ENCODE measurements at regions not wholly inside any gene's neighbourhood (a gene's known extent, or its start where the extent isn't known, plus 50 kb on each side); places are given as distances from the start of the nearest gene placed in this dataset.

GRCh38 chr1:118744420-118744819 is 243.7 kb downstream of the TBX15 start:
- Histone ChIP-seq H3K27me3 (ENCODE audit: control insufficient read depth in 5 of 5, insufficient read depth in 4 of 5, low read length in 5 of 5) (no peaks in the 10 kb centered on the region), H3K9ac (ENCODE audit: low read length in 5 of 5) (no peak overlapping the region), H3K36me3 (ENCODE audit: control insufficient read depth in 5 of 5, insufficient read depth in 5 of 5, low read length in 5 of 5) (no peaks in the 10 kb centered on the region), H3K4me3 (ENCODE audit: low read depth in 1 of 5, low read length in 5 of 5) (no peak overlapping the region), H3K9me3 (ENCODE audit: control insufficient read depth in 5 of 5, low read length in 5 of 5) (no peaks in the 10 kb centered on the region), H3K27ac (ENCODE audit: low read depth, low read length) (no peak overlapping the region), H3K4me1 (ENCODE audit: control insufficient read depth in 5 of 5, insufficient read depth in 5 of 5, low read length in 5 of 5) (peaks cover 0 to 7% (median 4%) of the 10 kb centered on the region in 5 donors)

- Histone ChIP-seq H3K9ac (ENCODE audit: low read length in 5 of 5) (no peak overlapping the region), H3K4me3 (ENCODE audit: low read depth in 1 of 5, low read length in 5 of 5) (no peak overlapping the region), H3K27ac (ENCODE audit: low read depth, low read length) (no peak overlapping the region), H3K36me3 (ENCODE audit: control insufficient read depth in 5 of 5, insufficient read depth in 5 of 5, low read length in 5 of 5) (no peaks in the 10 kb centered on the region), H3K9me3 (ENCODE audit: control insufficient read depth in 5 of 5, low read length in 5 of 5) (no peaks in the 10 kb centered on the region), H3K4me1 (ENCODE audit: control insufficient read depth in 5 of 5, insufficient read depth in 5 of 5, low read length in 5 of 5) (peaks cover 0 to 10% (median 4%) of the 10 kb centered on the region in 5 donors), H3K27me3 (ENCODE audit: control insufficient read depth in 5 of 5, insufficient read depth in 4 of 5, low read length in 5 of 5) (no peaks in the 10 kb centered on the region)
Measured at GRCh38 chr1:118739501-118739900, 248.6 kb downstream of the TBX15 start.

GRCh38 chr1:118736322-118736721 is 251.8 kb downstream of the TBX15 start:
- no peaks in the 10 kb centered on the region for H3K9me3 ChIP-seq (ENCODE audit: control insufficient read depth in 5 of 5, low read length in 5 of 5)
- H3K9ac ChIP-seq (ENCODE audit: low read length in 5 of 5), result no peak overlapping the region
- no peak overlapping the region for H3K4me3 ChIP-seq (ENCODE audit: low read depth in 1 of 5, low read length in 5 of 5)
- H3K36me3 ChIP-seq (ENCODE audit: control insufficient read depth in 5 of 5, insufficient read depth in 5 of 5, low read length in 5 of 5), result no peaks in the 10 kb centered on the region
- no peak overlapping the region for H3K27ac ChIP-seq (ENCODE audit: low read depth, low read length)
- peaks cover 0 to 10% (median 4%) of the 10 kb centered on the region in 5 donors for H3K4me1 ChIP-seq (ENCODE audit: control insufficient read depth in 5 of 5, insufficient read depth in 5 of 5, low read length in 5 of 5)
- H3K27me3 ChIP-seq (ENCODE audit: control insufficient read depth in 5 of 5, insufficient read depth in 4 of 5, low read length in 5 of 5), result no peaks in the 10 kb centered on the region

DNA sequence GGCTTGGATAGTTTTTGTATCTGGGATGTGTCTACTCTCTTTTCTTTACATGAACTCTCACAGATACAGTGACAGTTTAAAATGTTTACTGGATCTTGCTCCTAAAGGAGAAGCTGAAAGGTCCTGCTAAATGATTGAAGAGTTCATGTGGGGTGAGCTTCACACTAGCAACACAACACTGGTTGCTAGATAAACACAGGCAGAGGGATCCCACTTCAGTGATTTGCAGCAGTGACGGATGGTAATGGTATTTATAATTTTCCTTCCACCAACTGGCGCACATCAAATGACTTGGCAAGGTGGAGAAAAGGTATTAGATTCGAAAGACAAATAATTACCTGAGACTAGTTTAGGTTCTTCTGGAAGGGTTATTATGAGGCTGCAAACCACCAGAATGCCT is 270.2 kb downstream of the TBX15 start:
- H3K4me3 ChIP-seq (ENCODE audit: low read depth in 1 of 5, low read length in 5 of 5), result no peak overlapping the region
- no peak overlapping the region for H3K27ac ChIP-seq (ENCODE audit: low read depth, low read length)
- H3K27me3 ChIP-seq (ENCODE audit: control insufficient read depth in 5 of 5, insufficient read depth in 4 of 5, low read length in 5 of 5), result no peaks in the 10 kb centered on the region
- no peaks in the 10 kb centered on the region for H3K36me3 ChIP-seq (ENCODE audit: control insufficient read depth in 5 of 5, insufficient read depth in 5 of 5, low read length in 5 of 5)
- no peaks in the 10 kb centered on the region for H3K9me3 ChIP-seq (ENCODE audit: control insufficient read depth in 5 of 5, low read length in 5 of 5)
- H3K4me1 ChIP-seq (ENCODE audit: control insufficient read depth in 5 of 5, insufficient read depth in 5 of 5, low read length in 5 of 5), result no peaks in the 10 kb centered on the region
- H3K9ac ChIP-seq (ENCODE audit: low read length in 5 of 5), result no peak overlapping the region

DNA sequence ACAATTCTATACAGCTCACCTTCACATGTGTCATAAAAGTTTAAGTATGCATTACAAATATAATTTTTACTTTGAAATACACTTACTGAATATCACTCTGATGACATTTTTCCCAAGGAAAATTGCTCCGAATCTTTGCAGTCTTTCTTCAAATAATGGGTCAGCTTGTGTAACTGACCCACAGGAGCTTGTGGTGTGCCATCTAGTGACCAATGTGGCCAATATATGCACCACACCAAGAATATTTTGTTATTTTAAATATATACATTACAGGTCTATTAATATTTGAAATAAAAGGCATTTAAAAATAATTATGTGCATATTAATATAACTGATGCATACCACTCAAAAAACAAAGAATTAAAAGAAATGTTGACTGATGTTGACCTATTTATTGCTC is 271.4 kb downstream of the TBX15 start:
- Histone ChIP-seq H3K9me3 (ENCODE audit: control insufficient read depth in 5 of 5, low read length in 5 of 5) (no peaks in the 10 kb centered on the region), H3K27me3 (ENCODE audit: control insufficient read depth in 5 of 5, insufficient read depth in 4 of 5, low read length in 5 of 5) (no peaks in the 10 kb centered on the region), H3K4me3 (ENCODE audit: low read depth in 1 of 5, low read length in 5 of 5) (no peak overlapping the region), H3K4me1 (ENCODE audit: control insufficient read depth in 5 of 5, insufficient read depth in 5 of 5, low read length in 5 of 5) (no peaks in the 10 kb centered on the region), H3K27ac (ENCODE audit: low read depth, low read length) (no peak overlapping the region), H3K9ac (ENCODE audit: low read length in 5 of 5) (no peak overlapping the region), H3K36me3 (ENCODE audit: control insufficient read depth in 5 of 5, insufficient read depth in 5 of 5, low read length in 5 of 5) (no peaks in the 10 kb centered on the region)

DNA sequence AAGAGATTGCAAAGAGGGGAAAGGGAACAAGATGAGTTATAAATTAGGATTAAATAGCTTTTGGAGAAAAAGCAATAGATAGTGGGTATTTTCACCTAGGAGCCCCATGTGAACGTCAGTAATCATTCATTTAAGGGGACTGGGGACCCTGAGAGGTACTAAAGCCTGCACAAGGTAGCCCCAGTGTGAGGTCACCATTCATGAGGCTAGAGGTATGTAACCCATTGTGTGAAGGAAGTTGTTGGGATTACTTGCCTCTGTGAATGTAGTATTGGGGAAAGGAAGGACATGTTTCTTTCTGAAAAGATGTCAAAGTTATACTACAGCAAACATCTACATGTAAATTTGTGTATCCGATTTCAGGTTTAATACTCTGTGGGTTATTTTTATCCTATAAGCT is 276.8 kb downstream of the TBX15 start:
- Histone ChIP-seq H3K27me3 (ENCODE audit: control insufficient read depth in 5 of 5, insufficient read depth in 4 of 5, low read length in 5 of 5) (no peaks in the 10 kb centered on the region), H3K9ac (ENCODE audit: low read length in 5 of 5) (no peak overlapping the region), H3K4me1 (ENCODE audit: control insufficient read depth in 5 of 5, insufficient read depth in 5 of 5, low read length in 5 of 5) (no peaks in the 10 kb centered on the region), H3K9me3 (ENCODE audit: control insufficient read depth in 5 of 5, low read length in 5 of 5) (no peaks in the 10 kb centered on the region), H3K36me3 (ENCODE audit: control insufficient read depth in 5 of 5, insufficient read depth in 5 of 5, low read length in 5 of 5) (no peaks in the 10 kb centered on the region), H3K4me3 (ENCODE audit: low read depth in 1 of 5, low read length in 5 of 5) (no peak overlapping the region), H3K27ac (ENCODE audit: low read depth, low read length) (no peak overlapping the region)

- Histone ChIP-seq H3K36me3 (ENCODE audit: control insufficient read depth in 5 of 5, insufficient read depth in 5 of 5, low read length in 5 of 5) (no peaks in the 10 kb centered on the region), H3K4me1 (ENCODE audit: control insufficient read depth in 5 of 5, insufficient read depth in 5 of 5, low read length in 5 of 5) (no peaks in the 10 kb centered on the region), H3K27ac (ENCODE audit: low read depth, low read length) (no peak overlapping the region), H3K9me3 (ENCODE audit: control insufficient read depth in 5 of 5, low read length in 5 of 5) (peaks cover 0 to 2% (median 0%) of the 10 kb centered on the region in 5 donors), H3K4me3 (ENCODE audit: low read depth in 1 of 5, low read length in 5 of 5) (no peak overlapping the region), H3K27me3 (ENCODE audit: control insufficient read depth in 5 of 5, insufficient read depth in 4 of 5, low read length in 5 of 5) (no peaks in the 10 kb centered on the region), H3K9ac (ENCODE audit: low read length in 5 of 5) (no peak overlapping the region)
Measured at GRCh38 chr1:118698911-118699310, 289.2 kb downstream of the TBX15 start.

GRCh38 chr1:118692143-118692542 is 296.0 kb downstream of the TBX15 start:
- no peaks in the 10 kb centered on the region for H3K4me1 ChIP-seq (ENCODE audit: control insufficient read depth in 5 of 5, insufficient read depth in 5 of 5, low read length in 5 of 5)
- no peaks in the 10 kb centered on the region for H3K36me3 ChIP-seq (ENCODE audit: control insufficient read depth in 5 of 5, insufficient read depth in 5 of 5, low read length in 5 of 5)
- no peak overlapping the region for H3K27ac ChIP-seq (ENCODE audit: low read depth, low read length)
- no peak overlapping the region for H3K9ac ChIP-seq (ENCODE audit: low read length in 5 of 5)
- no peaks in the 10 kb centered on the region for H3K27me3 ChIP-seq (ENCODE audit: control insufficient read depth in 5 of 5, insufficient read depth in 4 of 5, low read length in 5 of 5)
- H3K4me3 ChIP-seq (ENCODE audit: low read depth in 1 of 5, low read length in 5 of 5), result no peak overlapping the region
- H3K9me3 ChIP-seq (ENCODE audit: control insufficient read depth in 5 of 5, low read length in 5 of 5), result no peaks in the 10 kb centered on the region

GRCh38 chr1:118688891-118689290 is 299.3 kb downstream of the TBX15 start:
- H3K36me3 ChIP-seq (ENCODE audit: control insufficient read depth in 5 of 5, insufficient read depth in 5 of 5, low read length in 5 of 5), result no peaks in the 10 kb centered on the region
- no peaks in the 10 kb centered on the region for H3K27me3 ChIP-seq (ENCODE audit: control insufficient read depth in 5 of 5, insufficient read depth in 4 of 5, low read length in 5 of 5)
- H3K9ac ChIP-seq (ENCODE audit: low read length in 5 of 5), result no peak overlapping the region
- H3K27ac ChIP-seq (ENCODE audit: low read depth, low read length), result no peak overlapping the region
- H3K4me3 ChIP-seq (ENCODE audit: low read depth in 1 of 5, low read length in 5 of 5), result no peak overlapping the region
- no peaks in the 10 kb centered on the region for H3K4me1 ChIP-seq (ENCODE audit: control insufficient read depth in 5 of 5, insufficient read depth in 5 of 5, low read length in 5 of 5)
- H3K9me3 ChIP-seq (ENCODE audit: control insufficient read depth in 5 of 5, low read length in 5 of 5), result no peaks in the 10 kb centered on the region

GRCh38 chr1:118661769-118662320 is 326.3 kb downstream of the TBX15 start:
- Histone ChIP-seq H3K27me3 (ENCODE audit: control insufficient read depth in 5 of 5, insufficient read depth in 4 of 5, low read length in 5 of 5) (no peaks in the 10 kb centered on the region), H3K36me3 (ENCODE audit: control insufficient read depth in 5 of 5, insufficient read depth in 5 of 5, low read length in 5 of 5) (no peaks in the 10 kb centered on the region), H3K4me3 (ENCODE audit: low read depth in 1 of 5, low read length in 5 of 5) (no peak overlapping the region), H3K4me1 (ENCODE audit: control insufficient read depth in 5 of 5, insufficient read depth in 5 of 5, low read length in 5 of 5) (no peaks in the 10 kb centered on the region), H3K9ac (ENCODE audit: low read length in 5 of 5) (no peak overlapping the region), H3K27ac (ENCODE audit: low read depth, low read length) (no peak overlapping the region), H3K9me3 (ENCODE audit: control insufficient read depth in 5 of 5, low read length in 5 of 5) (no peaks in the 10 kb centered on the region)

- Histone ChIP-seq H3K27me3 (ENCODE audit: control insufficient read depth in 5 of 5, insufficient read depth in 4 of 5, low read length in 5 of 5) (no peaks in the 10 kb centered on the region), H3K4me3 (ENCODE audit: low read depth in 1 of 5, low read length in 5 of 5) (no peak overlapping the region)
Measured at GRCh38 chr1:118660769-118661168, 327.4 kb downstream of the TBX15 start.

More at GRCh38 chr1:118660769-118661168, 327.4 kb downstream of the TBX15 start:
- no peaks in the 10 kb centered on the region for H3K4me1 ChIP-seq (ENCODE audit: control insufficient read depth in 5 of 5, insufficient read depth in 5 of 5, low read length in 5 of 5)
- H3K27ac ChIP-seq (ENCODE audit: low read depth, low read length), result no peak overlapping the region
- no peaks in the 10 kb centered on the region for H3K36me3 ChIP-seq (ENCODE audit: control insufficient read depth in 5 of 5, insufficient read depth in 5 of 5, low read length in 5 of 5)
- no peak overlapping the region for H3K9ac ChIP-seq (ENCODE audit: low read length in 5 of 5)
- H3K9me3 ChIP-seq (ENCODE audit: control insufficient read depth in 5 of 5, low read length in 5 of 5), result no peaks in the 10 kb centered on the region
